ENCODE measurements at regions not wholly inside any gene's neighbourhood (a gene's known extent, or its start where the extent isn't known, plus 50 kb on each side); places are given as distances from the start of the nearest gene placed in this dataset.
"Not testable (repeated sequence)": the region's sequence is repeated elsewhere in the genome, so short reads cannot be mapped to it uniquely, and the experiment has no call there.

- no peak for DNase-seq (ENCODE audit: low read depth in 4 of 4, low spot score in 3 of 4)
Measured at GRCh38 chr6:21740376-21741124, 147.0 kb downstream of the SOX4 start.

DNA sequence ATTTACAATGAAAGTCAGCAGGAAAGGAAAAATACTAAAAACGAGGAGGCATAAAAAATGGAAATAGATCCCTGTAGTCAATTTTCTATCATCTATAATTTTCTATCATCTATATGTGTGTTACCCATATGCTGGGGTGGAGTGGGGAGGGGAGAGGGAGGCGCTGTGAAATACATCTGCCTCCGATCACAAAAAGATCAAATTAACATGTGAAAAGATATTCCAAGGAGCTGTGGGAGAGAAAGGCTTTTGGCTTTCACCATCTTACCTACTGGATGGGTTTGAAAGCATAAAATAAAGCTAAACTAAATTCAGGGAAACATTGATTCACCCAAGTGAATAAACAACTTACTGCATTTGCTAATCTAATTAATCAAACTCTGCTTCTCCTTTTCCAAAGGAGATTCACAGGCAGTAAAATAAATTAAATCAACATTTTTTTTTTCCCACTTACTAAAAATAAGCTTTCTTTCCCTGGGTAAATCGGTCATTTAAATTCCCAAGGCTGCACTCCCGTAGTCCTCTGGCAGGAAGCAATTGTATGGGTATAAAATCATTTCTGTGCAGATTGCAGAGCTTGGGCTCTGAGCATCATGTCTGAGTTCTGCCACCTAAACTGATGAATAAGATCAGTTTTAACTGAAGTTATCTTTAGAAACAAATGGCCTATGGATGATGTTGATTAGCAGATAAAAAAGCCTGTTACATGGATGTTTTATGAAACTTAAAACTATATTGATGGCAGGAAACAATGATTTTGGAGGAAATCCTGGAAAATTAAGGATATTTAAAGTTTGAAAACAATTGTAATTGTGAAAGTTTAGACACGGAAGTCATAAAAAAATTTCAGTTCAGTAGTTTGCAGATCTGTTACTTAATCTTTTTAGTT, 147.9 kb downstream of the SOX4 start:
- no peak for DNase-seq (ENCODE audit: low read depth in 4 of 4, low spot score in 3 of 4)

DNA sequence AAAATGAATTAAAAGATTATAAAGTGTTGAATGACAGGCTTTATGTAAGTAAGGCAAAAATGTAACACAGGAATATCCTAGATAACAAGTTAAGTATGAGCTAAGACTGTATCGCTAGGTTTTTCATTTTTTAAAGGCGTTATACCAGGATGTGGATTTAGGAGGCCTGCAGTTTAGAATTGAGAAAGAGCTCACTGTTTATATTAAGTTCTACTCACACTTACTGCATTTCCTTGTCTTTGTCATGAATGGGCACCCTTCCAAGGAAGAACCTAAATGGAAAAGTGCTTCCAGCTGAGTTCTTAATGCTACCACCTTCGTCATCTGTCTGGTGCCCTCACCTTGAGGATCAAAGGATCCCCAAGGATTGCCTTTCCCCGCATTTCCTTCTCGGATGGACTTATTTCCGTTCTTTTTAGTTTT, 148.7 kb downstream of the SOX4 start:
- no peak for DNase-seq (ENCODE audit: low read depth in 4 of 4, low spot score in 3 of 4)

DNA sequence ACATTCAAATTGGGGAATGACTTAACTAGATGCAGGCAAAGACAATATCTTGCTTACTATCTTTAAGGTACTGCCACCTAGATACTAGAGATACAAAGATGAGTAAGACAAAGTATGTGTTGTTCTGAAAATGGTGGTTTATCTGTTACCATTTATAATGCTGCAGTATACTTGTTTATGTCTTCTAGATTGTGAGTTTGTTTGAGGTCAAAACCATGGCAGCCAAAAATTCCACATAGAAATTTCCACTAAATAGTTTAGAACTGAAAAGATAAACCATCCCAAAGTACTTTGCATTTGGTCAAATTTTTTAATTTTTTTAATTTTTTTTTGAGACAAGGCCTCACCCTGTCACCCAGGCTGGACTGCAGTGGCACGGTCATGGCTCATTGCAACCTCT, 150.8 kb downstream of the SOX4 start:
- no peak for DNase-seq (ENCODE audit: low read depth in 4 of 4, low spot score in 3 of 4)

DNA sequence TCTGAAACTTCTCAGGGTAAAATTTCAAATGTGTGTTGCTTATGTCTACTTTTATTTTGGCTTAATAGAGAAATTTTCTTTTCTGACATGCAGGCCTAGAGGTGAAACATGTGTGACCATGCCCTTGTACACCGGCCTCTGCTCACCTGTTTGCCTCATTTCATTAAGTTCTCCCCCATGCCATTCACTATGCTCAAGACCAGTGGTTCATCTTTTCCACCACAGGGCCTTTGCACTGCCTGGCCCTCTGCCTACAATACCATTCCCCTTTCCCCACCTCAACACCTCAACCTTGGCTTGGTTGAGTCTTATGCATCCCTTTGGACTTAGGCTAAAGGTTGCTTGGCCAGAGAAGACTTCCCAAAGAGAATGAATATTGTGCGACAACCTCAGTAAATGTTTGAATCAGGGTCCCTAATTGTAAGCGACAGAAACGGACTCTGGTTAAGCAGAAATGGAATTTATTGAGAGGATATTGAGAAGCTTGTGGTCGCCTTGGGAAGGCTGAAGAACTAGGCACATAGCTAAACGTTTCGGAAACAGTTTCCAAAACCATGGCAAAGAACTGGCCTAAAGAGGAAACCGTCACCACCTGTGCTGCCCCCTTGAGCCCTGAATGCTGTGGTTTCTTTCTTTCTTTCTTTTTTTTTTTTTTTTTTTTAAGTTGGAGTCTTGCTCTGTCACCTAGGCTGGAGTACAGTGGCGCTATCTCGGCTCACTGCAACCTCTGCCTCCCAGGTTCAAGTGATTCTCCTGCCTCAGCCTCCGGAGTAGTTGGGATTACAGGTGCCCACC, 152.2 kb downstream of the SOX4 start:
- DNase-seq (ENCODE audit: low read depth in 4 of 4, low spot score in 3 of 4), result no peak

GRCh38 chr6:21747441-21747840, 153.9 kb downstream of the SOX4 start:
- no peak for DNase-seq (ENCODE audit: low read depth in 4 of 4, low spot score in 3 of 4)

DNA sequence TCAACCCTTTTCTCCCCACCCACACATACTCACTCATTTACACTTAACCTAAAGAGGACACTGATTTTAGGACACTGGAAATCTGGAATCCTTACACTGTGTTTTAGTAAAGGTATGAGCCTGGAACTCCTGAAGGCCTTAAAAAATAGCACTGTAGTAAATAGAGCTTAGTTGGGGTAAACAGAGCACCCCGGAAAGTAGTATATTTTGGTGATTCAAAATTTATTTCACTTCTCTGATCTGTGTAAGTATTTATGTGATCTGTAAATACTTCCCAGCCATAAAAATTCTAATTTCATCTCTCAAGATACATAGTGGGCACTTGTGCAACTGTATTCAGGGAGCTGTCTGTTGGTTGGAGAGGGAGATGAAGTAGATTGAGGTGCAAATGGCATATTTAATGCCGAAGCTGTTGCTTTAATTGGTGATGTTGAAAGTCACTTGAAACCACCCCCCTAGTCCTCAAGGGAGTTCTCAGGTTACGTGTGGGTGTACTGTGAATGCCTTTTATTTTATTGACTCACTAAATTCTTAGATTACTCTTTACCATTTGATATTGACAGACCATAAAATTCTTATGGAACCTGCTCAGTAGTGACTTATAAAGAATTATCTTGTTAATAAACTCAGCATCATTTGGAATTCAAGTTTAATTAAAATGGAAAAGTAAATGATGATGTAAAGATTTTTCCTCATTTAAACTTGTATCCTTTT, 154.9 kb downstream of the SOX4 start:
- no peak for DNase-seq (ENCODE audit: low read depth in 4 of 4, low spot score in 3 of 4)

DNA sequence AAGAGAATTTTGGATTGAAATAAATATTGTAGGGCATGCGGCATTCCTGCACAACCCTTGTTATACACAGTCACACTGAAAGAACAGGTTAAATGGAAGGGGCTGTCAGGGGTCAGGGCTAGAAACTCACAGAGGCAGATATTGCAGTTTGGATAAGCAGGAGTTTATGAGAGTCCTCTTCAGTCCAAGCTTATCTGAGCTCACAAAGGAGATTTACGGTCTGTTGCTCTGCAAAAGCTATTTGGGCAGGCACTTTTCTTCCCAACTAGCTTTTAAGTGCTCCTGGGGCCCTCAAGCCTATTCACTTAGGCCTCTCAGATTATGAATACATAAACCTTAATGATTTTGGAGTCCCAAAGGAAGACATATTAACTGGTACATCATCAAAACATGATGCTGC, 156.2 kb downstream of the SOX4 start:
- no peak for DNase-seq (ENCODE audit: low read depth in 4 of 4, low spot score in 3 of 4)

DNA sequence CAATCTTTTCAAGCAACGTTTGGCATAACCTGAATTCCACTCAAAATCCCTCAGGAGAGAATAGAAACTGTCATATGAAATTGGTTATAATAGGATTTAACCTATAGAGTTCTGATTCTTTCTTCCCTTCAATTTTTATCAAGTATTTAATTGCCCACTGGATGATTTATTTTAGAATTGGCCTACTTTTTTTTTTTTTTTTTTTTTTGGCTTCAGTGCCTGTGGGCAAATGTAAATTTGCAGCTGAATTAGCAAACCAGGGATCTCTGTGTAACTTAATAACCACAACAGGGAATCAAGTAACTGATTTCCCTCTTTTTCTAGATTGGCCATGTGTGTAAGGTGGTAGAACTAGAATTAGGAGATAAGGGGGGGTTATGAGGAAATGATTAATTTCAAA, 157.0 kb downstream of the SOX4 start:
- DNase-seq (ENCODE audit: low read depth in 4 of 4, low spot score in 3 of 4), result no peak

- no peak for DNase-seq (ENCODE audit: low read depth in 4 of 4, low spot score in 3 of 4)
Measured at GRCh38 chr6:21751608-21752007, 158.1 kb downstream of the SOX4 start.

DNA sequence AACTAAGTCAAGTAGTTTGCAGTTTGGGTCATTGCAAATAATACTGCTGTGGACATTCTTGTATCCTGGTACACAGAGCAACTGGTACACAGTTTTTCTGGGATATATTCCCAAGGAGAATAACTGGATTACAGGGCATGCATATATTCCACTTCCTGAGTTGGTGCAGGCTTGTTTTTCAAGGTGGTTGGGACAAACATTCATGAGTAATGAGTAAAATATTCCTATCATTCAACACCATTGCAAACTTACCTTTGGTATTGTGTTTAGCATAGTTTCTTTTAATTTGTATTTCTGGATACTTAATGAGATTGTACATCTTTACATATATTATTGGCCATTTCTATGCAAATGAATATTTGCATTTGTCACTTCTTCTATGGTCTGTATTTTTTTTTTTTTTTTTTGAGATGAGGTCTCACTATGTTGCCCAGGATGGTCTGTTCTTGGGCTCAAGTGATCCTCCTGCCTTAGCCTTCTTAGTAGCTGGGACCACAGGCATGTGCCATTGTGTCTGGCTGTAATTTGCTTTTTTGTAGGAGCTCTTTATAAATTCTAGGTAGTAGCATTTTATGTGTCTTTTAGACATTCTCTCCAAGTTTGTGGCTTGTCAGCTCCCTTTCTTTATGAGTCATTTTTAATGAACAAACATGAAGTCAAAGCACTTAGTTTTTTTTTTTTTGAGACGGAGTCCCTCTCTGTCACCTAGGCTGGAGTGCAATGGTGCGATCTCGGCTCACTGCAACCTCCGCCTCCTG, 158.7 kb downstream of the SOX4 start:
- DNase-seq (ENCODE audit: low read depth in 4 of 4, low spot score in 3 of 4), result no peak

DNA sequence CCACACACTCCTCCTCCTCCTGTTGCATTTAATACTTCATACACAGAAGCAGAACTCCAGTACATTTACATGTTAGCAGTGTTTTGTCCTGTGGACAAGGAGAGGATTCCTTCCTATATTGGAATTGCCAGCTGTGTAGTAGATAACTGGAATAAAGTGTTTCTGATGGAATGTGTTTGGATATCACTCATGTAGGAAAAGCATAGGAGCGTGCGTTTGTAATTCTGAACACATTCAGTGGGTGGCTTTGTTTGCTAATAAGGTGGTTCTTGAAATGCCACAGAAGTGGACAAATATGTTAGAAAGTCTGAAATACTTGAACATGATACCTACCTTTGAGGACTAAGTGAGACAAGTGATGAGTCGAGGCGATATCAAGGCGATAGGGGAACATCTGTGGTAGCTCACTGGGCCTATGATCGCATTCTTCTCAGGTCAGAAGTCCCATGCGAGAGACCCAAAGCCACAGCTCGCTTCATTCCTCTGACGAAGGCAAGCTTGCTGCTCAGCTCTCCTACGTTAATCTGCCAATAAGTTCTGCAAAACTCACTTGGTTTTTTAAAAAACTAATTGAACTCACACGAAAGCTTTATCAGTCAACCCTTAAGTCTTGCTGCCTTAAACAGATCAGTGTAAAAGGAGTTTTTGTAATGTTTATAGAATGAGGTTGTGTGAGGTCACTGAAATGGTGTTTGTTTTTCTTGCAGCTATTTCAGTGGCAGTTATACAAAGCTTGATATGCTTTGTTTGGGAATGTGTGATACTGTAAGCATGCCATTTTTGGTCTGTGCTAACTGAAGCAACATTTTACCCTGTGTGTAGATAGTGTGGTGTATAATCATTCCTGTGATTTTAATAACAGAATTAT, 159.9 kb downstream of the SOX4 start:
- DNase-seq (ENCODE audit: low read depth in 4 of 4, low spot score in 3 of 4), result no peak

GRCh38 chr6:21754891-21755290, 161.3 kb downstream of the SOX4 start:
- DNase-seq (ENCODE audit: low read depth in 4 of 4, low spot score in 3 of 4), result no peak

DNA sequence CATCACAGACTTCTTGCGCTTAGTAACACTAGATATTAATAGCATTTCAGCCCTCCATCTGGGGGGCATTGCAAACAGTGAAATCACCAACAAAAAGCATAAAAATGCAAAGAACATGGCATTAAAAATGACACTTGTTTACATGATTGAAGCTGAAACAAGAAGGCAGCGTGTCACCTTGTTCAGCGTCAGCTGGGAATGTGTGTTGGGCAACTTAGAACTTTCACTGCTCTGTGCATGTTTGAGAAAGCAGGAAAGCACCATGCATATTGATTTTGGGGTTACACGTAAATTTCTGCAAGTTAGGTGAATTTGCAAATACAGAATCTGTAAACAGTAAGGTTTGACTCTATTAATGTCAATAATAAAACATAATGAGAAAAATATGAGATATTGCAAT, 162.9 kb downstream of the SOX4 start:
- no peak for DNase-seq (ENCODE audit: low read depth in 4 of 4, low spot score in 3 of 4)

GRCh38 chr6:21757392-21757791, 163.8 kb downstream of the SOX4 start:
- DNase-seq (ENCODE audit: low read depth in 4 of 4, low spot score in 3 of 4), result not testable (repeated sequence)

GRCh38 chr6:21759721-21760120, 166.2 kb downstream of the SOX4 start:
- no peak for DNase-seq (ENCODE audit: low read depth in 4 of 4, low spot score in 3 of 4)

DNA sequence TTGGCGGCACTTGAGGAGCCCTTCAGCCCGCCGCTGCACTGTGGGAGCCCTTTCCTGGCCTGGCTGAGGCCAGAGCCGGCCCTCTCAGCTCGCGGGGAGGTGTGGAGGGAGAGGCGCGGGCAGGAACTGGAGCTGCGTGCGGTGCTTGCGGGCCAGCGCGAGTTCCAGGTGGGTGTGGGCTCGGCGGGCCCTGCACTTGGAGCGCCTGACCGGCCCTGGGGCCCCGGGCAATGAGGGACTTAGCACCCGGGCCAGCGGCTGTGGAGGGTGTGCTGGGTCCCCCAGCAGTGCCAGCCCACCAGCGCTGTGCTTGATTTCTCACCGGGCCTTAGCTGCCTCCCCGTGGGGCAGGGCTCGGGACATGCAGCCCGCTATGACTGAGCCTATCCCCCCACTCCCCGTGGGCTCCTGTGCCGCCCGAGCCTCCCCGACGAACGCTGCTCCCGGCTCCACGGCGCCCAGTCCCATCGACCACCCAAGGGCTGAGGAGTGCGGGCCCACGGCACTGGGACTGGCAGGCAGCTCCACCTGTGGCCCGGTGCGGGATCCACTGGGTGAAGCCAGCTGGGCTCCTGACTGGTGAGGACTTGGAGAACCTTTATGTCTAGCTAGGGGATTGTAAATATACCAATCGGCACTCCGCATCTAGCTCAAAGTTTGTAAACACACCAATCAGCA, 167.6 kb downstream of the SOX4 start:
- DNase-seq (ENCODE audit: low read depth in 4 of 4, low spot score in 3 of 4), result not testable (repeated sequence)

DNA sequence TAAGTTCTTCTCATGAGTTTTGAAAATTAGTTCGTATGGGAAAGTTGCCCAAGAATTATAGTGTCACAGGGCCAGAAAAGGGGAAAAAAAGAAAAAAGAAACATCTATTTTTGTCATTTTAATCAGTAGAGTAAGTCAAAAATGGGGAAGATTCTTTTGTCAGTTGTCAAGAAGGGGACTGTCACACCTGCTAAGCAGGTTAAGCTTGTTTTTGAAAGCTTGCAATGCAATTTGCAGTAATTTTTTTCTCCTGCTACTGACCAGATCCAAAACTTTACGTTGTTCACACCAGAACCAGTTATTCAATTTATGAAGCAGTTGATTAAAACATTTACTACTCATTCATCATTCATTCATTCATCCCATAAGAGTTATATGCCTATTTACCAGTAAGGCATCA, 171.4 kb downstream of the SOX4 start:
- DNase-seq (ENCODE audit: low read depth in 4 of 4, low spot score in 3 of 4), result no peak

Data from right renal pelvis (tissue), 4 donors.